GM21529 (cell line): ENCODE measurements at regions not wholly inside any gene's neighbourhood (a gene's known extent, or its start where the extent isn't known, plus 50 kb on each side); places are given as distances from the start of the nearest gene placed in this dataset.
"Not testable (repeated sequence)": the region's sequence is repeated elsewhere in the genome, so short reads cannot be mapped to it uniquely, and the experiment has no call there.

ENCODE experiments used
- ATAC-seq: cut with Tn5 transposase; IDR thresholded peaks from one replicate; pipeline ENCODE4 v1.9.1; 2021; ENCODE audit not compliant: unreplicated experiment

DNA sequence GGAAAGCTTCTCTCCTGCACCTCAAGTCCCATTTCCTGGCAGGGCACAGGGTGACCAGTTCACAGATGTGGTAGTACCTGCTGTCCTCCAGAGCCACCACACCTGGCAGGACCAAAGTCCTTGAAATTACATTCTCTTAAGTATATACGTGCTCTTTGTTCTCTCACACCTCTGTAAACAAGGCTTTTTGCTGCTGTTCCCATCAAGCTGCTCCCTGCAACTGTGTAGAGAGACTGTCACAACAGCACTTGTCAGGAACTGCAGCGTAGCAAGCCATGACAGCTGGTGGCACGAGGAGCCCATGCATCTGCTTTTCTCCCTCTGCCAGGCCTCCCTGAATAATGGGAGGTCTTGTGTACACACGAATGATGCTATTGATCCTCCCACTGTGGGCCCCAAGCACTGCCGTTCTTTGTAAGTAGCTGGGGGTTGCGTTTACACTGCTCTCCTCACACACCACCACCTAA is 431.8 kb downstream of the CD83 start:
- ATAC-seq = no peak

GRCh38 chr6:14549871-14550270 is 432.3 kb downstream of the CD83 start:
- no peak for ATAC-seq

- no peak for ATAC-seq
Observed at GRCh38 chr6:14550410-14550809, 432.8 kb downstream of the CD83 start.

DNA sequence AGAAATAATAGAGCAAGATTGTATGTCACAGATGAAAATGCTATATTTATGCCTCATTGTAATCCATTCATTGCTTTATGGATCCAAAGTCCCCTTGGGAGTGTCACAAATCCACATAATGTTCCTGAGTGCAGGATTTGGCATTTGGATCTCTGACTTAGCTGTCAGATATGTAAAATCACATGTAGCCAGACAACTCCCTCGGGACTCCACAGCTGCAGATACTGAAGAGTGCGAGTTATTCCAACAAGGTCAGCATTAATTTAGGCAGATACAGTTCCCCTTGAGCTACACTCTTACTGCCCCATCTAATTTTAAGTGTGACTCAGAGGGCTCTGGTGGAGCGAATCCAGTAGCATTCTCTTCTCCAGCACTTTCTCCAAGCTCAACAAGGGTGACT is 433.2 kb downstream of the CD83 start:
- ATAC-seq = no peak

GRCh38 chr6:14551601-14552000 is 434.0 kb downstream of the CD83 start:
- ATAC-seq = not testable (repeated sequence)

DNA sequence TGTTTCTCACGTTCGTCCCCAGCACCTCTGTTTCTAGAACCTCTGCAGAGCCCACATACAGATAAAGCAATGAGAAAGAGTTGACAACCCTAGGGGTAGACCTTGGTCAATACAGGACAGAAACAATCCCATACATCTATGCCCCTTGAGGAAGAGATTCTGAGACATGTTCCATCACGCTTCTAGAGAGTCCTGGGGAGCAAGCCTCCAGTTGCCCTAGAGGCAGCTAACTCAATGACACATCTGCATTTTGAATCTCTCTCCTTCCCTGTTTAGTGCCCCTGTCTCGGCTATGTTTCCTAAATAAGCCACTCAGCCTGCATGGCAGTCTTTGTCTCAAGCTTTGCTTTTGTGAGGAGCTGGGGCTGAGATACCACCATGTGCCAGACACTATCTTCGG is 435.3 kb downstream of the CD83 start:
- no peak for ATAC-seq

- ATAC-seq = no peak
Observed at GRCh38 chr6:14553515-14553914, 435.9 kb downstream of the CD83 start.

DNA sequence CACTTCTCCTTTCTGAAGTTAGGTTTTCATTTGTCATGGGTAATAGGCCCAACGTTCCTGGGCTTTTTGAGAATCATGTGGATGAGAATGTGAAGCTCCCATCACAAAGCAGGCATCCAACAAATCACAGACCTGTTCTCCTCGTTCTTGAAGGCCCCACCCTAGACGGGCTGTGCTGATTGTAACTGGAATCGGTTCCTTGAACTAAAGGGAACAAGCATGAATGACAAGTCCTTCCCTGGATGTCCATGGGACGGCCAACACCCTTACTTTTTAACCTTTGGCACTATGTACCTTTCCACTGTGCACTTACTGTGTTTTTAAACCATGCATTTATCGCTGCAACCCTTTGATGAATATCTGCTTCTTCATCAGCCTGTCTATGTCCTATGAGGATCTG is 438.2 kb downstream of the CD83 start:
- ATAC-seq = no peak

GRCh38 chr6:14559746-14560536 is 442.4 kb downstream of the CD83 start:
- no peak for ATAC-seq

GRCh38 chr6:14561563-14561962 is 444.0 kb downstream of the CD83 start:
- ATAC-seq = not testable (repeated sequence)

GRCh38 chr6:14567842-14568241 is 450.3 kb downstream of the CD83 start:
- no peak for ATAC-seq

DNA sequence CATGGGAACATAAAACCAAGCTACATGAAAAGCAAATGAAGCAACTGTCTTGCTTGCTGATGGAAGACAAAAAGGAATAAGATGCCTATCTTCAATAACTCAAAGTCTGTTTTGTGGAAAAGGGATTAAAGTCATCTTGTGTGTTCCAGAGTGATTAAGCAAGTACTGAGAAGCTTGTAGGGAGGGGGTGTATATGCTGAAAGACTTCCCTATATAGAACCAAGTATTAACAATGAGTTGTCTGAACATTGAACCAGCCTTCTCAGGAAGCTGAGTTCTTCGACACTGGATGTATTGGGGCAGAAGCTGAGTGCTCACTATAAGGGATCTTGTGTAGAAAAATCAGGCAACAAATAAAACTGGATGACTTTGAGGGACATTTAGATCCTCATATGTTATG is 451.8 kb downstream of the CD83 start:
- ATAC-seq = no peak

DNA sequence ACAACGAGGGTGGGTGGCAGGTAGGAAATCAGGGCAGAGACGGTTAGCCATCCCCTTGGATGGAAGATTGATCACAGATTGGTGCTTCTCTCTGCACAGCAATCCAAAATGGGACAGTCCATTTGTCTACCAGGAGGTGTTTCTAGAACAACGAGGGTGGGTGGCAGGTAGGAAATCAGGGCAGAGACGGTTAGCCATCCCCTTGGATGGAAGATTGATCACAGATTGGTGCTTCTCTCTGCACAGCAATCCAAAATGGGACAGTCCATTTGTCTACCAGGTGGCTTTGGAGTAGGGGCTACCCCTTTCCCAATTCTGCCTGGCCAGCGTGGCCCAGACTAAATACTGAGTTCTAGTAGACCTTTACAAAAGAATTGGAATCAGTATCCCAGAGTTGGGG is 452.3 kb downstream of the CD83 start:
- not testable (repeated sequence) for ATAC-seq

DNA sequence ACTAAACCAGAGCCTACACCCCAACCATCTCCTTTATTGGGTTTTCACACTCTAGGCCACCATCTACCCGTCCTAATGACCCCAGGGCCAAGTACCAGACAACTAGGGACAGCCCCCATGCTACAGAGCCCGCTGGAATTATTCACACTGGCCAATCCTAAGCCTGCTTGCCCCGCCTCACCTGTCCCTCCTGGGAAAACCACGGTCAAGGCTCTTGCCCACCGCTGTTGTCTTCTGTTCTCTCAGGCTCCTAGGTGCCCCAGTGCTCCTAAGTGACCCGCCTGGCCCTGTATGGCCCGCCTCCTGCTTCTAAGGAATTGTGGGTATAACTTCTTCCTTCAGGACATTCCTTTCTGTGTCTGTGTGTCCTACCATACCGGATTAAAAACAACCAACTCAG is 453.4 kb downstream of the CD83 start:
- ATAC-seq = no peak

- ATAC-seq = no peak
Observed at GRCh38 chr6:14571746-14572145, 454.2 kb downstream of the CD83 start.

GRCh38 chr6:14573267-14573666 is 455.7 kb downstream of the CD83 start:
- ATAC-seq = no peak

GRCh38 chr6:14573703-14574290 is 456.2 kb downstream of the CD83 start:
- ATAC-seq = no peak

DNA sequence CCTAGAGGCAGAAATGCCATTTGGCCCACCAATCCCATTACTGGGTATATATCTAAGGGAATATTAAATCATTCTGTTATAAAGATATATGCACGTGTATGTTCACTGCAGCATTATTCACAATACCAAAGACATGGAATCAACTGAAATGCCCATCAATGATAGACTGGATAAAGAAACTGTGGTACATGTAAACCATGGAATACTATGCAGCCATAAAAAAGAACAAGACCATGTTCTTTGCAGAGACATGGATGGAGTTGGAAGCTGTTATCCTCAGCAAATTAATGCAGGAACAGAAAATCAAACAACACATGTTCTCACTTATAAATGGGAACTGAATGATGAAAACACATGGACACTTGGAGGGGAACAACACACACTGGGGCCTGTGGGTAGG is 458.4 kb downstream of the CD83 start:
- no peak for ATAC-seq

DNA sequence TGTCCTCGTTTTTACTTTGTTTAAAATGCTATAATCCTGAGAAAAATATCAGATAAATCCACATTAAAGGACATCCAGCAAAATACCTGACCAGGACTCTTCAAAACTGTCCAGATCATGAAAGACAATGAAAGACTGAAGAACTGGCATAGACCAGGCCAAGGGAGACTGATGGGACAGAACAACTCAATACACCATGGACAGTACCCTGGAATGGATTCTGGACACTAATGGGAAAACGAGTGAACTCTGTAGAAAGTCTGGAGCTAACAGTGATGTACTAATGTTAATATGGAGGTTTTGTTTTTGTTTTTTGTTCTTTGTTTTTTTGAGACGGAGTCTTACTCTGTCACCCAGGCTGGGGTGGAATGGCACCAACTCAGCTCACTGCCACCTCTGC is 461.4 kb downstream of the CD83 start:
- ATAC-seq = no peak

- no peak for ATAC-seq
Observed at GRCh38 chr6:14582749-14583148, 465.2 kb downstream of the CD83 start.

- no peak for ATAC-seq
Observed at GRCh38 chr6:14583826-14584225, 466.3 kb downstream of the CD83 start.

DNA sequence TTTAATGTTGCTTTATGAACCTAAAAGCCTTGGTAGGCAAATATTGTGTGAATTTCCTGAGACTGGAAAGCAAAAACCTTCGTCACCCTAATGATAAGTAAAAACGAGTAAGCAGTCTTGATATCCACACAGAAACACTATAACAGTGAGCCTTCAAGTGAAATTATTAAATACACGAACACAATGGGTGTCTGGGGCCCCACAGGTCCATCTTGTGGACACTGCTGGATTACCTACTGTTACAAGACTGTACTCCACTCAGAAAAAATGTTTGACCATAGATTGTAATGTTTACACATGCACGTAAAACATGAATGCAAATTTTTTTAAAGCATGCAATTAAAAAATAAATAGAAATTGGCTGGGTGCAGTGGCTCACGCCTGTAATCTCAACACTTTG is 466.9 kb downstream of the CD83 start:
- no peak for ATAC-seq

- ATAC-seq = no peak
Observed at GRCh38 chr6:14585689-14586088, 468.1 kb downstream of the CD83 start.
